HG03108 (cell line): ENCODE measurements at regions not wholly inside any gene's neighbourhood (a gene's known extent, or its start where the extent isn't known, plus 50 kb on each side); places are given as distances from the start of the nearest gene placed in this dataset.
"Not testable (repeated sequence)": the region's sequence is repeated elsewhere in the genome, so short reads cannot be mapped to it uniquely, and the experiment has no call there.

Experiments
- ATAC-seq: cut with Tn5 transposase; IDR thresholded peaks from one replicate; pipeline ENCODE4 v1.9.1; 2021; ENCODE audit warnings: moderate library complexity; ENCODE audit not compliant: unreplicated experiment

DNA sequence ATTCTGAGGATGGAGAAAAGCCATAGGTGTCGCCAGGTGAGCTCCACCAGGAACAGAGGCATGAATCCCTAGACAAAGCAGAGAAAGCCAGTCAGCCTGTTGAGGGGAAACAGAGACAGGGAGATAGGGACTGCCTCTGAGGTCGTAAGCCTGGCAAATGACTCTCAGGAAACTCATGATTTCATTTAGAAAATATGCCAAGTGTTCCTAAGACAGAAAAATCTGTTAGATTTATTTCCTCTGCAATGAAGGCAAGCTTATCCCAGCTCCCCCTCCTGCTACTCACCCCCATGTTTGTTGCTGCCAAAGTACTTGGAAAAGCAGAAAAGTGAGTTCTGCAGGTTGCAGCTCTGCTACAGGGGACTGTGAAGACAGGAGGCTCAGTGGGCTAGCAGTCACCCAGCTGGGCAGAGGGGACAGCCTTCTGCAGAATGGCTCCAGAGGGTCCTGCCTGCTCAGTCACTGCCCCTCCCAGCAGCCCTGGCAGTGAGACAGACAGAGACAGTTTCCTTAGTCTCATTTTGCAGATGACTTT lies 184.3 kb downstream of the ADRA2A start:
- ATAC-seq: no peak

GRCh38 chr10:111265341-111265740 lies 188.5 kb downstream of the ADRA2A start:
- no peak for ATAC-seq

DNA sequence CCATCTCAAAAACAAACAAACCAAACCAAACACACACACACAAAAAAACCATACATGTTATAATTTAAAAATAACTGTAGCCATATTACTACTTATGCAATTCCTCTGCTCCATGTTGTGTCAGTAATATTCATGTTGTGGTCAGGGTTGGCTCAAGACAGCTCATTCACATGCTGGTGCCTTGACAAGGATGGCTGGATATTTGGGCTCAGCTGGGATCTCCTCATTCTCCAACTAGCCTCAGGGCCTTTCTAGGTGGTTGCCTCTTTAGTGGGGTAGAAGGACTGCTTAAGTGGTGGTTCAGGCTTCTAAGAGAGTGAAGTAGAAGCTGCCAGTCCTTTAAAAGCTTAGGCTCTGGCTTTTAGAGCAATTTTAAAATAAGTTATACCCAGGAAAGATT lies 189.3 kb downstream of the ADRA2A start:
- no peak for ATAC-seq

DNA sequence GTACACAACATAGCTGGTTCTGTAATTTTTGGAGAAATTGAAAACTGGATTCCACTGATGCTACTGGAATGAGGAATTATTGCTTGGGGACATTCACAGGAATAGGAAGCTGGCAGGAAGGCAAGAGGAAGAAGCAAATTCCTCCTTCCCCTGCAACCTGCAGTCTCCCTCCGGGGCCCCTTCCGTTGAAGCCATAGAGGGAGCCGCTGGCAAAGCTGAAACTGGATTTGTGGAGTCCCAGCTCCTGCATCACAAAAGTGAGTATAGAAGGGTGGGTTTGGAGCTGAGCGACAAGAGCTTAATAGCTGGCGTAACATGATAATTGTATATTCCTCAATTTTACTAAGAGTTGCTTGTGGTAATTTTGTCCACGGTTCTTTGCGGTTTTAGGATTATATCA lies 190.8 kb downstream of the ADRA2A start:
- no peak for ATAC-seq

DNA sequence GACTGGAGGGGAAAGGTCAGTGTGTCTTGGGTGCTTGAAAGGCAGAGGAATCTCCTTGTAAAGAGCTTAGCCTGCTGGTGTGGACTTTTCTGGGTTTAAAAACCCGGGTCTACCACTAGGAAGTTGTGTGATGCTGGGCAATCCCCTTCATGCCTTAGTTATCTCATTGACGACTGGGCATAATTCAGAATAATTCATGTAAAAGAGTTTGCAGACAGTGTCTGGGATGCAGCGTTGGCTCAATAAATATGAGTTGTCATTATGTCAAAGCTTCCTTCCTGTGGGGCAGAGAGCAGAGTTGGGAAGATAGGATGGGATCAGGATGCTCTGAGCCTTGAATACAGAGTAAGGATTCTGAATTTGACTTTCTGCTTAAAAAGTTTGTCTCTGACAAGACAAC lies 196.4 kb downstream of the ADRA2A start:
- no peak for ATAC-seq

GRCh38 chr10:111273635-111274034 lies 196.8 kb downstream of the ADRA2A start:
- no peak for ATAC-seq

DNA sequence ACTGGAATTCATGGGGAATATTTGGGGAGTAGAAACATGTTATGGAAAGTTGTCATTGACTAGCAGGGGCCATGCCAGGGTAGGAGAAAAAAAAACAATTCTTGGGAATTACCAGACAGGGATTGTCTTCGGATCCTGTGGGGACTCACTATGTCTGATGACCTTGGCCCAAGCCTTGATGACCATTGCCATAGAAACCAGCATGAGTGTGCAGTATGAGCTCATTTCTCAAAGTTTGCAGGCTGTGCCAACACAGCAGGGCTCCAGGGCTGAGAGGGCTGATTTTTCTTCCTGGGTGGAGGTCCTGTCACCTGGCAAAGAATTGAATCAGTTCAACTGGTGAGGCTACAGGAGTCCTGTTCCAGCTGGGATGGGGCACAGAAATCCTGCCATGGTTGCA lies 198.3 kb downstream of the ADRA2A start:
- ATAC-seq: no peak

DNA sequence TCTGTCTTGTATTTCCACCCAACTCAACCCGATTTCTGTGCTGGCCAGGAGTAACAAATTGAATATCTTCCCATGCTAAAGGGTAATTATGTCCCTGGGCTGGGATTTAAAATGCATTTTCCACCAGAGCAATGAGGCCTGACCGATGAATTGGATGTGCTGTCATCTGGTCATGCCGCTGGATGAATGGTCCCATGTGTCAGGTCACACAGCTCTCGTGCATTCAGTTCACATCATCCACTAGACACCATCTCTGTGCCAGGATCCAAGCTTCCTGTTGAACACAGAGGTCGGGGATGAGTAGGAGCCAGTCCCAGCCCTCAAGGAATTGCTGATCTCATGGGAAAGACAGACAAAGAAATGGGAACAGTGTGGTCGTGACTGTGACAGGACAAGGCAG lies 200.8 kb downstream of the ADRA2A start:
- ATAC-seq: no peak

DNA sequence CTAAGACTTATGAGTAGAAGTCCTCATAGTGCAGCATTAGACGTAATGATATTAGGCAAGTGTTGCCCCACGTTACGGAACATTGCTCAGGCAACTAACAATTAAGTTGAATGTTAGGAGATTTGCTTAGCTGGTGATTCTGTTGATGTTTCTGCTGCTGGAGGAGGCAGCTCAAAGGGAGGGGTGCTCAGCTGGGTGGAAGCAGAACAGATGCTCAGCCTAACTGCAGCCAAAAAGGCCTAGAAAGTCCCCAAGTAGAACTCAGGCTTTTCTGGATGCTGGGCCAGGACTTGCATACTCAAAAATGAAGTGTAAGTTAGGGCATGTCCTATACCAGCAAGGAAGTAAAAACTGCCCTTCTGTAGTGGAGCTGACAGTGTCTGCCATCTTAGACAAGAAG lies 201.4 kb downstream of the ADRA2A start:
- ATAC-seq: no peak

DNA sequence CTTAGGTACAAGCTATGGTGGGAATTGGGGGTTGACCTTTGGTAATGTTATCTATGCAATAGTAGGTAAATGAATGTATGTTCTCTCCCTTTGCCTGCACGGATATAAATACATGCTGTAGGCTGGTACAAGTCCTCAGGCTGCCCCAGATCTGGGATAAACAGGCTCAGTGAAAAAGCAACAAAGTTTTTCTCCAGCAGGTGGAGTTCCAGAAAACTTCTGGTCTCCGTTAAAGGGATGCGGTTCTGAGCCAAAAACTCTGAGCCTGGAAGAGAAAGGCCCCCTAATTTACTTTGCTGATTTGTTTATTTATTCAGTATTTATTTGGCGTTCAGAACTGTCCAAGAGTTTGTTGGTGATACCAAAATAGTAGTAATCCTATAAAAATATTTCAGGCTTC lies 204.7 kb downstream of the ADRA2A start:
- ATAC-seq: no peak

DNA sequence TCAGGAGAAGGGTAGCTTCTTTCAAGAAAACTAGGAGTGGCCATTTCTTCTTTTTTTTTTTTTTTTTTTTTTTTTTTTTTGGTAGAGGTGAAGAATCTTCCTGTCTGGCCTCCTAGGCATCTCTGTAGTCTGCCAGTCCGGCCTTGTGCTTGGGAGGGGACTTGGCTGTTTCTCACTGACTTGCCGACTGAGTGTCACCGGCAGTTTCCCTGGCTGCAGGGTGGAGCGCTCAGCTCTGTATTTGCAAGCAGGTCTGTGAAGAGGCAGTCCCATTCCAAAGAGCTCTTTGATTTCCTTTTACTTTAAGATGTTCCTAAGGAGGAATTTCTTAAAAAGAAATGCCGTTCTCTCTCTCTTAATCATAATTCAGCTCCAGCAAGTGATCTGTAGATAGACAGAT lies 212.6 kb downstream of the ADRA2A start:
- ATAC-seq: no peak

DNA sequence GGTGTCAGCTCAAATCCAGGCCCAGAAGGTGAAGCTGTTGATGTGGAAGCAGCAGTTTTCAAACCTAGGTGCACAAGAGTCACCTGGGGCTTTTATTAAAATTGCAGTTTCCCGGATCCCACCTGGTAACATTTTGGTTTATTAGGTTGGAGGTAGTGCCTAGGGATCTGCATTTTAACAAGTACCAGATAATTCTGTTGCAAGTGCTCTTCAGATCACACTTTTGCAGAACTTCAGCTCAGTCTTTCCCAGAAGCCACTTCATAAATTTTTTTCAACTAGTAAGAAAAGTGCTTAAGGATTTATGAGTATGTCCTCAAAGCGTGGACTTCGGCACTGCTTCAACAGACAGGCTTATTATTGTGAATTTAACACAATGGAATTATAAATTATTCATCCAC lies 213.8 kb downstream of the ADRA2A start:
- no peak for ATAC-seq

DNA sequence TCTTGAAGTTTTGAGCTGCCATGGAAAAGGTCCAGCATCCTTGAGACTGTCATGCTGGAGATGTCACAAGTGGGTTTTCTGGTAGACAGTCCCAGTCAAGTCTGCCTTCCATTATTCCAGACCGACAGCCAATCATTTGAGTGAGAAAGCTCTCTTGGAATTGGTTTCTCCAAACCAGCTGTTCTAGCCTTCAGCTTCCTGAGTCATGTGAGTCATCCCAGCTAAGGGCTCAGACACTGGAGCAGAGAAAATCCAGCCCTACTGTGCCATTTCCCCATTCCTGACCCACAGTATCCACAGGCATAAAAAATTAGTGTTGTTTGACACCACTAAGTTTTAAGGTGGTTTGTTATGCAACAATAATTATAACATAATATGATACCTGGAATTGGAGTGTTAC lies 219.0 kb downstream of the ADRA2A start:
- no peak for ATAC-seq

DNA sequence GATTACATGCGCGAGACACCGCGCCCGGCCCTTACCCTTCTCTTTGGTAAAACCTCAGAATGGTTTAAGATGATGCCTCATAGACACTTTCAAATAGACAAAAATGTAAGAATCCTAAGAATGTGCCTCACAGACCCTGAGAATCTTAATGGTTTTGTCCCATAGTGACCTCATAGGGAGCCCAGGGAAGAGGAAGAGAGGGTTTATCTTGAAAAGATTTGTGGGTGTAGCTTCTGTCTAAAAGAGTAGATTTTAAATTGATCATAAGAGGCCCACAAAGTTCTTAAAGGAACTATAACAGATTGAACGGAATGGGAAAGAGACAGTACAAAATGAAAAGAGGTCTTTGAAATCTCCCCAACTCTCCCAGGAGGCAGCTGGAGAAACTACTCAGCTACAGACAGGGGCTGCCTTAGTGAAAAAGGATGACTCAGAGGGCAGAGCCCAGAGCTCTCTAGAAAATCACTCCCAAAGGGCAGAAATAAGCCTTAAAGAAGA lies 220.6 kb downstream of the ADRA2A start:
- no peak for ATAC-seq

DNA sequence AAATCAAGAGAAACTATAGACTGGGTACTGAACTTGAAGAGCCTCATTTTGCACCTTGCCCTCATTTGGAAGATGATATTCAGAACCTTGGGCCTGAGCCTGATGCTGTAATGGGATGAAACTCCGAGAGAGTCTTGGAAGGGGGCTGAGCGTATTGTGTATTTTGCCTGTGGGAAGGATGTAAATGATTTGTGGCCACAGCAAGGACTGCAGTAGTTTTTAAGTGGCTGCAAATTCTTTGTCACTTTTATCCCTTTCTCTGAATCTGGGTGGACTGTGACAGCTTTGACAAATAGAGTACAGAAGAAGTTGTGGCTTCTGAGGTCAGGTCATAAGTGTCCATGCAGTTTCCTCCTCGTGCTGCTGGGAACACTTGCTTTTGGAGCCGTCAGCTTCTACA lies 221.2 kb downstream of the ADRA2A start:
- no peak for ATAC-seq

- no peak for ATAC-seq
Measured at GRCh38 chr10:111299037-111299436, 222.2 kb downstream of the ADRA2A start.

GRCh38 chr10:111303887-111304286 lies 227.1 kb downstream of the ADRA2A start:
- ATAC-seq: no peak

DNA sequence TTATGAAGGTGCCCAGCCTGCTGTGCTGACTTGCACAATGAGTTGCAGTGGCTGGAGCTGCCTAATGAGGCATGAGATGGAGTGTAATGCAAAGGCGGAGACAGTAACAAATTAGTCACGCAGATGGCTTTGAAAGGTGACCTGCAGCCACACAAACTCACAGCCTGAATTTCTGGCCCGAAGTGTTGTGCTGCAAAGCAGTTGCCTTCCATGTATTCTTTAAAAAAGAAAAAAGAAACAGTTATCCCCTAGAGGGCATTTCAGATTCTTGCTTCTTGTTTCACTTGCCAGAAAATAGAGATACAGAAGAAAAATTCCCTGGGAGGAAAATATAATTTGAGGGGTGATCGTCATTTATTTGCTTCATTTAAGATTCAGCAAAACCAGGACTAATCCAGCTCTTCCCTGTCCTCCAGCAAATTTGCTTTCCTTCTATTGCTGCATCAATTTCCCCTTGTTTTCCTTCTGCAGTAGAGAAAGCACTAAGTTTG lies 239.9 kb downstream of the ADRA2A start:
- no peak for ATAC-seq

DNA sequence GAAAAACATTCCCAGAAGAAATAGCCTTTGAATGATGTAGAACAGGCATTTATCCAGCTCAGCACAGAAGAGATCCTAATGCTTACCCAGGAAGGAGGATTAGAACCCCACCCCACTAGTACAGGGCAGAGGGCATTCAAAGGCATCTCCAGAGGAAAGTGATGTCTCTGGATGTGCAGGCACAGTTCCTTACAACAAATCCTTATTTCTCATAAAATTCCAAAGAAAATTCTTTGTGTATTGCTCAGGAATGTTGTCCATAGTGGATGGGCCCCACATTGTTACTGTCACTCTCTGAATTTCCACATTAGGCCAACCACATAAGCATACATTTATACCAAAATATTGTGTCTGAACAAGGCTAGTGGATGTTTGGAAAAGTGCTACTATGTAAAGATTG lies 243.0 kb downstream of the ADRA2A start:
- no peak for ATAC-seq

DNA sequence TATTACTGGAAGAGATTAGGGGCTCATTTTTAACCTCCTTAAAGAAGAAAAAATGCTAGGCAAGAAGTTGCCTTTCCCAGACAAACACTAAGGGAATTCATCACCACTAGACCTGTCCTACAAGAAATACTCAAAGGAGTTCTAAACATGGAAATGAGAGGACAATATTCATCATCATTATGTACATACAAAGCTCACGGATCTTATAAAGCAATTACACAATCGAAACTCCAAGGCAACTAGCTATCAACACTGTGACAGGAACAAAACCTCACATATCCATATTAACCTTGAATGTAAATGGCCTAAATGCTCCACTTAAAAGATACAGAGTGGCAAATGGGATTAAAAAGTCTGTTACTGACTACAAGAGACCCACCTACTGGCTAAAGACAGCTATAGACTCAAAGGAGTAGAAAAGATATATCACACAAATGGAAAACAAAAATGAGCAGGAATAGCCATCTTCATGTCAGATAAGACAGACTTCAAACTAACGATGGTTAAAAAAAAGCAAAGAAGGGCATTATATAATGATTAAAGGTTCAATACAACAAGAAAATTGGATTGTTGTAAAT lies 246.6 kb downstream of the ADRA2A start:
- ATAC-seq: no peak

GRCh38 chr10:111332174-111332573 lies 255.3 kb downstream of the ADRA2A start:
- ATAC-seq: not testable (repeated sequence)

- no peak for ATAC-seq
Measured at GRCh38 chr10:111335826-111336225, 259.0 kb downstream of the ADRA2A start.

DNA sequence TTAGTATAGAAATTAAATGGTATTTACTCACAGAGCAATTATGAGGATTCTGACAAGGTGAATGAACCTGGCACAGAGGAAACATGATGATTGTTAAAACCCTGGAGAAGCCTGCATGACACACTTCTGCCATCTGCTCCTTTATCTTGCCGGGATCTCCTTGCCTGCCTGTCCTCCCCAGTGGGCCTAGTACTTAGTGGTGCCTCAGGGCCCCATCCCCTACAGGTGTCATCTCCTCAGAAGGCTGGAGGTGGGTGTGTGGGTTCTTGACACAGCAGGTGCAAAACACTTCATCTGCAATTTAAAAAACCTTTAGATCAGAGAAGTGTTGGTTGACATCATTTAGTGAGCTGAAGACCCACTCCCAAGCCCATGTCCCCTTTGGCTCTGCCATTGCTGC lies 261.2 kb downstream of the ADRA2A start:
- ATAC-seq: no peak
